ENCODE measurements at regions not wholly inside any gene's neighbourhood (a gene's known extent, or its start where the extent isn't known, plus 50 kb on each side); places are given as distances from the start of the nearest gene placed in this dataset.

DNA sequence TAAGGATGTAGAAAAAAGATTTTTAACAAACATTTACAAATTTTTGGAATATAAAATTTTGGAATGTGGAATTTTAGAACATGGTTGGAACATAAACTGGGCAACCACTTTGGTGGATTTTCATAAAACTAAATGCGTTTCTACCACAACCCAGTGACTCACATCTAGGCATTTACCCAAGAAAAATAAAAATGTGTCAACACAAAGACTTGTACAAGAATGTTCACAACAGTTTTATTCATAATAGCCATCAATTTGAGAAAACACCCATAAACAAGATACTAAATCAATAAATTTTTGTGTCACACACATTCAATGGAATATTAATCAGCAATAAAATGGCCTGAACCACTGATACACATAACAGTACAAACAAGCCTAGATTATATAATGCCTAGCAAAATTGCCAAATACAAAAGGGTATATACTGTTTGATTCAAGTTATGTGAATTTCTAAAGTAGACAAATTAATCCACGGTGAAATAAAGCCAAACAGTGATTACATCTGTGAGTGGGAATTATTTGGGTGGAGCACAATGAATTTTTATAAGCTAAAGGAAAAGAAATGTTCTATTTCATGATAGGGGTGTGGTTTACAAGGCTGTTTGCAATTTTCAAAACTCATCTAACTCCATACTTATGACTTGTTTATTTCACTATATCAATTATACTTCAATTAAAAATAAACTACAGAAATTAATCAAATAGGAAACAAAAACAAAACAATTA is 415.2 kb upstream of the OR4E1 start:
- no peak for TF ChIP-seq POLR2A (IDR thresholded peaks at IDR 0.05)
- TF ChIP-seq, protein P1, sequence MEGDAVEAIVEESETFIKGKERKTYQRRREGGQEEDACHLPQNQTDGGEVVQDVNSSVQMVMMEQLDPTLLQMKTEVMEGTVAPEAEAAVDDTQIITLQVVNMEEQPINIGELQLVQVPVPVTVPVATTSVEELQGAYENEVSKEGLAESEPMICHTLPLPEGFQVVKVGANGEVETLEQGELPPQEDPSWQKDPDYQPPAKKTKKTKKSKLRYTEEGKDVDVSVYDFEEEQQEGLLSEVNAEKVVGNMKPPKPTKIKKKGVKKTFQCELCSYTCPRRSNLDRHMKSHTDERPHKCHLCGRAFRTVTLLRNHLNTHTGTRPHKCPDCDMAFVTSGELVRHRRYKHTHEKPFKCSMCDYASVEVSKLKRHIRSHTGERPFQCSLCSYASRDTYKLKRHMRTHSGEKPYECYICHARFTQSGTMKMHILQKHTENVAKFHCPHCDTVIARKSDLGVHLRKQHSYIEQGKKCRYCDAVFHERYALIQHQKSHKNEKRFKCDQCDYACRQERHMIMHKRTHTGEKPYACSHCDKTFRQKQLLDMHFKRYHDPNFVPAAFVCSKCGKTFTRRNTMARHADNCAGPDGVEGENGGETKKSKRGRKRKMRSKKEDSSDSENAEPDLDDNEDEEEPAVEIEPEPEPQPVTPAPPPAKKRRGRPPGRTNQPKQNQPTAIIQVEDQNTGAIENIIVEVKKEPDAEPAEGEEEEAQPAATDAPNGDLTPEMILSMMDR (IDR thresholded peaks at IDR 0.05): no peak
